ENCODE measurements at regions not wholly inside any gene's neighbourhood (a gene's known extent, or its start where the extent isn't known, plus 50 kb on each side); places are given as distances from the start of the nearest gene placed in this dataset.

DNA sequence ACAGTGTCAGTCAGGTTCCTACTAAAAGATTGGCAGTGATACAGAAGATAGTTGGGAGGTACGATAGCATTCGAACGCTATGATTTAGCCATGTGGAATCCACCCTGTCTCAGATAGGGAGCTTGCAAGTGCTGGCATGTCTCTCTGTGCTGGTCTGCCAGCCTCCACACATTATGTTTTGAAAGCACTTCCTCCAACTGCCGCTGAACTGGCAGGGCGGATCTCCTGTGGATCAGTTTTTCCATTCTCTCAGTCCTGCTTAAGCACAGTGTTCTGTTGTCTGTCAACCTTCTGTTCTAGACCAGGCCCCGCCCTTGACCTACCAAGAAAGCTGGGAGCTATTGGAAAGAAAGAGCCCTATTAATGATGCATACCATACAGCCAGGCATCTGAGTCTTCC lies 65.5 kb upstream of the PALMD start:
- Mint-ChIP-seq H3K4me1 (ENCODE audit: low read depth) (no peaks in the 10 kb centered on the region), H3K4me3 (ENCODE audit: low read depth) (no peak overlapping the region), H3K27ac (no peak overlapping the region), H3K9me3 (no peaks in the 10 kb centered on the region), H3K27me3 (ENCODE audit: low read depth) (peaks cover 2% of the 10 kb centered on the region), H3K36me3 (ENCODE audit: low read depth) (no peaks in the 10 kb centered on the region)
- intact Hi-C loops (cut with micrococcal nuclease) = no loop called here
- DNase-seq (ENCODE audit: low spot score) = no peak

DNA sequence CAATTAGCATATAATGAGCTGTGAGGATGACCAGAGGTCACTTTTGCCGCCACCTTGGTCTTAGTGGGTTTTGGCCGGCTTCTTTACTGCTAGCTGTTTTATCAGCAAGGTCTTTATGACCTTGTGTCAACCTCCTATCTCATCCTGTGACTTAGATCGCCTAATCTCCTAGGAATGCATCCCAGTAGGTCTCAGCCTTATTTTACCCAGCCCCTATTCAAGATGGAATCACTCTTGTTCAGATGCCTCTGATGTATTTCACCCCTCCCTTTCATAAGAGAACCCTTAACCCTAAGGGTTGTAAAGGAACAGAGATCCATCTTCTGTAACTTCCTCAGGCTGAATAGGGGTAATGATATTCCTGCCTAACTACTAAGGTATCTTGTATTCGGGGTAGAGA lies 58.9 kb upstream of the PALMD start:
- Mint-ChIP-seq H3K4me3 (ENCODE audit: low read depth) (no peak overlapping the region), H3K9me3 (no peaks in the 10 kb centered on the region), H3K27ac (no peak overlapping the region), H3K4me1 (ENCODE audit: low read depth) (no peaks in the 10 kb centered on the region), H3K27me3 (ENCODE audit: low read depth) (no peaks in the 10 kb centered on the region), H3K36me3 (ENCODE audit: low read depth) (no peaks in the 10 kb centered on the region)
- DNase-seq (ENCODE audit: low spot score) = no peak
- intact Hi-C loops (cut with micrococcal nuclease) = no loop called here

DNA sequence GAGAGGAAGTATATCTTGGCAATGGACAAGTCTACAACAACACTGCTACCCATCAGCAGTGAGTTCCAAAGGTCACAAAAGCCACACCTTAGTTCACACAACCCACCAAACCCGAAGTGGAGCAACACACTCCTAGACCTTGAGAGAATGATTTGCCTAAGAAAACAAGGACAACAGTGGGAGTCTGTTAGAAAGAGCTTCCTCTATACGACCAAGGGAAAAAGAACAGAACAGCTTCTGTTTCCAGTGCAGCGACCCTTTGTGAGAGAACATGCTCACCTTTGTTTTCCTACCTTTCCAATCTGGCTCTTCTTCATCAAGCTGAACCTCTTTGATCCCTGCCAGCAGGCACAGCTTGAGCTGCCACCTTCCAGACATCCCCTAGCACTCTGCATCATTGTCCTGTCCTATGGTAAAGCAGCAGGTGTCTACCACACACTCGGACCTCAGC lies 56.7 kb upstream of the PALMD start:
- Mint-ChIP-seq H3K27ac (no peak overlapping the region), H3K27me3 (ENCODE audit: low read depth) (no peaks in the 10 kb centered on the region), H3K36me3 (ENCODE audit: low read depth) (no peaks in the 10 kb centered on the region), H3K4me3 (ENCODE audit: low read depth) (no peak overlapping the region), H3K9me3 (no peaks in the 10 kb centered on the region), H3K4me1 (ENCODE audit: low read depth) (no peaks in the 10 kb centered on the region)
- no peak for DNase-seq (ENCODE audit: low spot score)
- intact Hi-C loops (cut with micrococcal nuclease) = no loop called here

DNA sequence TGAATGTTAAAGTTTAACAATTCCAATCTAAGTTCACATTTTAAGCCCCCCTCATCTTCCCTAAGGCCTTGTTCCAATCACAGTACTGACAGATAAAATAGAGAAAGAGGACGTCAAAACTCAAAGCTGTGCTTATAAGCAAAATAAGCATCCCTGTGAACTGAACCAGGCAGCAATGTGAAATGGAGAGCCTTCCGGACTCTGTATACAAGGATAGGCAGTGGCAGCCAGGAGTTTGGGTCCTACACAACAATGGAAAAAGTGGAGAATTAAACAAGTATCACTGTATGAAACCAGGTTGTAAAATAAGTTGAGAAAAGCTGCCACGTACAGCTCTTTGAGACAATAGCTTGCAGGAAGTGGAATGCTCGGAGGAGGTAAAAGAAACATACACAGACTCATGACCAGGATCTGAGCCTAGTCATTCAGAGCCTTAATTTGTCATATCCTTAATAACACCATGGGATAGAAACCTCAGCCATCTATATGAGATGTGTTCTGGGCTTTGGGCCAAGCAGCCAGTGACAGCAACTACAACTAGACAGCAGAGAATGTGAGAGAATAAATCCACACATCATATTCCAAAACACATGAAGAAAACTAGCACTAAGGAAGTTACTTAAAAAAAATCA lies 55.2 kb upstream of the PALMD start:
- DNase-seq (ENCODE audit: low spot score) = no peak
- Mint-ChIP-seq H3K9me3 (no peaks in the 10 kb centered on the region), H3K27ac (no peak overlapping the region), H3K4me3 (ENCODE audit: low read depth) (no peak overlapping the region), H3K27me3 (ENCODE audit: low read depth) (no peaks in the 10 kb centered on the region), H3K4me1 (ENCODE audit: low read depth) (no peaks in the 10 kb centered on the region), H3K36me3 (ENCODE audit: low read depth) (no peaks in the 10 kb centered on the region)
- intact Hi-C loops (cut with micrococcal nuclease) = no loop called here

DNA sequence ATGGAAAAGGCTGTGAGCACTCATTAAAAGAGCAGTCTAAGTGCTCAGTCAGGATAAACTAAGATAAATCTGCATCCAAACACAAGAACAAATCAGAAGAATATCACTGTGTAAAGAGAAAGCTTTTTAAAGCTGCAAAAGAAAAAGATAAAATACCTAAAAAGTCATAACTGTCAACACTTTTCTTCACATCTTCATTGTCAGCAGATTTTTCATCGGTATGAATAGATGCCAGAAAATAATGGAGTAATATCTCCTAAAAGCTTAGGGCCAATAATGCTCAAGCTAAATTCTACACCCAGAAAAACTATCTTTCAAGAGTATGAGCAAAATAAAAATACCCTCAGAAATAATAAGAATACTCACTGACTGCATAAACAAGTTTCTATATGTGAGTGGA lies 54.0 kb upstream of the PALMD start:
- no peaks in the 10 kb centered on the region for H3K27me3 Mint-ChIP-seq (ENCODE audit: low read depth)
- no peak for DNase-seq (ENCODE audit: low spot score)
- intact Hi-C loops (cut with micrococcal nuclease) = no loop called here
- no peak overlapping the region for H3K4me3 Mint-ChIP-seq (ENCODE audit: low read depth)
- no peaks in the 10 kb centered on the region for H3K9me3 Mint-ChIP-seq
- H3K36me3 Mint-ChIP-seq (ENCODE audit: low read depth) = no peaks in the 10 kb centered on the region
- no peaks in the 10 kb centered on the region for H3K4me1 Mint-ChIP-seq (ENCODE audit: low read depth)
- no peak overlapping the region for H3K27ac Mint-ChIP-seq

DNA sequence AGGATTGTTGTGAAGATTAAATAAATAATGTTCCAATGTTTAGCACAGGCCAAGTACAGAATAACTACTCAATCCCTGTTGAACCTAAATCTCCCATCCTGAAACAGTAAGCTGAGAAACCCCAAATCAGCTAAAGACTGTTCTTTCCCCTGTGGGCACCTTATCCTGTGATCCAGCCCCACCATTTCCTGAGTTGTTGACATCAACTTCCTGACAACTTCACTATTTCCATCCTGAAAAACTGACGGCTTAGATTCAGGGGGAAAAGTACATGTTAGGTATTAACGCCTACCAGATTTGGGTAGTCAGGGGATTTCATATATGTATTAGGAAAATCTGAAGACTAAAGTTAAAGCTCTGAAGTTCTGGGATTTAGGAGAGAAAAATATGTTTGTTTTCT lies 51.7 kb upstream of the PALMD start:
- no peaks in the 10 kb centered on the region for H3K36me3 Mint-ChIP-seq (ENCODE audit: low read depth)
- H3K27ac Mint-ChIP-seq = no peak overlapping the region
- no peaks in the 10 kb centered on the region for H3K9me3 Mint-ChIP-seq
- H3K4me3 Mint-ChIP-seq (ENCODE audit: low read depth) = no peak overlapping the region
- no peaks in the 10 kb centered on the region for H3K27me3 Mint-ChIP-seq (ENCODE audit: low read depth)
- intact Hi-C loops (cut with micrococcal nuclease) = no loop called here
- no peak for DNase-seq (ENCODE audit: low spot score)
- no peaks in the 10 kb centered on the region for H3K4me1 Mint-ChIP-seq (ENCODE audit: low read depth)

DNA sequence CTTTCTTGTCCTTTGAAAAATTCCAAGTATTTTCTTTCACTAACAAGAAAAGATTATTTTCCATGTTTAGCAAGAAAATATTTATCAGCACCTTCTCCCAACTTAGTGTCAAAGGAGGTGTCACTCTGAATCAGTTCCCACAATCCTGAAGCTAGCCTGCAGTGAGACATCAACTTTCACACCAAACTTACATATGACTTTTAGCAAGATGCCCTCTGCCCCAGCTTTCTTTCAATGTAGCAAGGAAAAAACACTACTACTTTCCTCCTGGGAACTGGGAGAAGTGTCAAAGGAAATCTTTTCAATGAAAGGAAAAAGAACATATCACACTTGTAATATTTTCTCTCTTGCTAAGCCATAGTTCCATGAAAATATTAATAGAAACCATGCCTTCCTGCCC lies 50.9 kb upstream of the PALMD start:
- Mint-ChIP-seq H3K27ac (no peak overlapping the region), H3K9me3 (no peaks in the 10 kb centered on the region), H3K27me3 (ENCODE audit: low read depth) (no peaks in the 10 kb centered on the region), H3K36me3 (ENCODE audit: low read depth) (no peaks in the 10 kb centered on the region), H3K4me1 (ENCODE audit: low read depth) (no peaks in the 10 kb centered on the region), H3K4me3 (ENCODE audit: low read depth) (no peak overlapping the region)
- DNase-seq (ENCODE audit: low spot score) = no peak
- intact Hi-C loops (cut with micrococcal nuclease) = no loop called here

DNA sequence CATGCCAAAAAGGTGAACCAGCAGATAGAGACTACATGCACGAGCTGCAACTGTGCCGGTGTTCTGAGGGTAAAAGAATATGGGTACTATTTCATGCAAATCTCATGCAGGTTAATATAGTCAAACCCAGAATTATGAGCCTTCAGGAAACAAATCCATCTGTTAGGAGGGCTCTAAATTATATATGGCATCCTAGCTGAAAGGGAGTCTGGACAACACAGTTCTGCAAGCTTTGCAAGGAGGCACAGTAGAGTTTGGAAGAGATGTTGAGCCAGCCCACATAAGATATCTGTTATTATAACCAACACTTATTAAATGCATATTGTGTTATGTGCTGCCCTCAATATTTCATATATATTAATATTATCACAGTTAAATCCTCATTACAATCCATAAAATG lies 50.5 kb upstream of the PALMD start:
- Mint-ChIP-seq H3K4me3 (ENCODE audit: low read depth) (no peak overlapping the region), H3K4me1 (ENCODE audit: low read depth) (no peaks in the 10 kb centered on the region), H3K27me3 (ENCODE audit: low read depth) (no peaks in the 10 kb centered on the region), H3K9me3 (no peaks in the 10 kb centered on the region), H3K36me3 (ENCODE audit: low read depth) (no peaks in the 10 kb centered on the region), H3K27ac (no peak overlapping the region)
- no peak for DNase-seq (ENCODE audit: low spot score)
- intact Hi-C loops (cut with micrococcal nuclease) = no loop called here
